ENCODE measurements at regions not wholly inside any gene's neighbourhood (a gene's known extent, or its start where the extent isn't known, plus 50 kb on each side); places are given as distances from the start of the nearest gene placed in this dataset.

GRCh38 chr18:68148863-68149262 lies 566.0 kb downstream of the TMX3 start:
- Mint-ChIP-seq H3K27ac (ENCODE audit: unreplicated experiment) (peak overlapping the region; percentile 97), H3K4me1 (ENCODE audit: low read depth, unreplicated experiment) (peaks cover 16% of the 10 kb centered on the region), H3K36me3 (ENCODE audit: unreplicated experiment) (no peaks in the 10 kb centered on the region), H3K9me3 (ENCODE audit: unreplicated experiment) (no peaks in the 10 kb centered on the region), H3K27me3 (ENCODE audit: unreplicated experiment) (no peaks in the 10 kb centered on the region), H3K4me3 (ENCODE audit: unreplicated experiment) (peak overlapping the region; percentile 71)
- DNase-seq = peak; percentile 43
- TF ChIP-seq CTCF (IDR thresholded peaks at IDR 0.05; ENCODE audit: partially characterized antibody, unreplicated experiment) = no peak

- Mint-ChIP-seq H3K27me3 (ENCODE audit: unreplicated experiment) (no peaks in the 10 kb centered on the region), H3K27ac (ENCODE audit: unreplicated experiment) (peak overlapping the region; percentile 73), H3K4me3 (ENCODE audit: unreplicated experiment) (no peak overlapping the region), H3K9me3 (ENCODE audit: unreplicated experiment) (no peaks in the 10 kb centered on the region), H3K36me3 (ENCODE audit: unreplicated experiment) (no peaks in the 10 kb centered on the region), H3K4me1 (ENCODE audit: low read depth, unreplicated experiment) (peaks cover 16% of the 10 kb centered on the region)
- TF ChIP-seq CTCF (IDR thresholded peaks at IDR 0.05; ENCODE audit: partially characterized antibody, unreplicated experiment) = no peak
- DNase-seq = no peak
Observed at GRCh38 chr18:68147728-68148127, 567.2 kb downstream of the TMX3 start.

- Mint-ChIP-seq H3K4me1 (ENCODE audit: low read depth, unreplicated experiment) (no peaks in the 10 kb centered on the region), H3K27me3 (ENCODE audit: unreplicated experiment) (no peaks in the 10 kb centered on the region), H3K9me3 (ENCODE audit: unreplicated experiment) (no peaks in the 10 kb centered on the region), H3K36me3 (ENCODE audit: unreplicated experiment) (no peaks in the 10 kb centered on the region), H3K4me3 (ENCODE audit: unreplicated experiment) (no peak overlapping the region), H3K27ac (ENCODE audit: unreplicated experiment) (no peak overlapping the region)
- DNase-seq = no peak
- no peak for TF ChIP-seq CTCF (IDR thresholded peaks at IDR 0.05; ENCODE audit: partially characterized antibody, unreplicated experiment)
Observed at GRCh38 chr18:68121826-68122225, 593.1 kb downstream of the TMX3 start.

- Mint-ChIP-seq H3K36me3 (ENCODE audit: unreplicated experiment) (no peaks in the 10 kb centered on the region), H3K9me3 (ENCODE audit: unreplicated experiment) (no peaks in the 10 kb centered on the region), H3K27ac (ENCODE audit: unreplicated experiment) (no peak overlapping the region), H3K4me1 (ENCODE audit: low read depth, unreplicated experiment) (no peaks in the 10 kb centered on the region), H3K27me3 (ENCODE audit: unreplicated experiment) (no peaks in the 10 kb centered on the region), H3K4me3 (ENCODE audit: unreplicated experiment) (no peak overlapping the region)
- no peak for DNase-seq
- TF ChIP-seq CTCF (IDR thresholded peaks at IDR 0.05; ENCODE audit: partially characterized antibody, unreplicated experiment) = no peak
Observed at GRCh38 chr18:68121308-68121707, 593.6 kb downstream of the TMX3 start.

GRCh38 chr18:68114989-68115388 lies 598.5 kb upstream of the DSEL start:
- no peaks in the 10 kb centered on the region for H3K27me3 Mint-ChIP-seq (ENCODE audit: unreplicated experiment)
- no peak overlapping the region for H3K4me3 Mint-ChIP-seq (ENCODE audit: unreplicated experiment)
- no peak for TF ChIP-seq CTCF (IDR thresholded peaks at IDR 0.05; ENCODE audit: partially characterized antibody, unreplicated experiment)
- H3K9me3 Mint-ChIP-seq (ENCODE audit: unreplicated experiment) = no peaks in the 10 kb centered on the region
- H3K36me3 Mint-ChIP-seq (ENCODE audit: unreplicated experiment) = no peaks in the 10 kb centered on the region
- no peak for DNase-seq
- H3K27ac Mint-ChIP-seq (ENCODE audit: unreplicated experiment) = no peak overlapping the region
- H3K4me1 Mint-ChIP-seq (ENCODE audit: low read depth, unreplicated experiment) = no peaks in the 10 kb centered on the region

Measured in glutamatergic neuron (in vitro differentiated cells).